GM21737 (cell line): ENCODE measurements at regions not wholly inside any gene's neighbourhood (a gene's known extent, or its start where the extent isn't known, plus 50 kb on each side); places are given as distances from the start of the nearest gene placed in this dataset.

Source experiments
- ATAC-seq: cut with Tn5 transposase; IDR thresholded peaks from one replicate; pipeline ENCODE4 v1.9.1; 2021; ENCODE audit warnings: mild to moderate bottlenecking, moderate library complexity; ENCODE audit not compliant: unreplicated experiment

DNA sequence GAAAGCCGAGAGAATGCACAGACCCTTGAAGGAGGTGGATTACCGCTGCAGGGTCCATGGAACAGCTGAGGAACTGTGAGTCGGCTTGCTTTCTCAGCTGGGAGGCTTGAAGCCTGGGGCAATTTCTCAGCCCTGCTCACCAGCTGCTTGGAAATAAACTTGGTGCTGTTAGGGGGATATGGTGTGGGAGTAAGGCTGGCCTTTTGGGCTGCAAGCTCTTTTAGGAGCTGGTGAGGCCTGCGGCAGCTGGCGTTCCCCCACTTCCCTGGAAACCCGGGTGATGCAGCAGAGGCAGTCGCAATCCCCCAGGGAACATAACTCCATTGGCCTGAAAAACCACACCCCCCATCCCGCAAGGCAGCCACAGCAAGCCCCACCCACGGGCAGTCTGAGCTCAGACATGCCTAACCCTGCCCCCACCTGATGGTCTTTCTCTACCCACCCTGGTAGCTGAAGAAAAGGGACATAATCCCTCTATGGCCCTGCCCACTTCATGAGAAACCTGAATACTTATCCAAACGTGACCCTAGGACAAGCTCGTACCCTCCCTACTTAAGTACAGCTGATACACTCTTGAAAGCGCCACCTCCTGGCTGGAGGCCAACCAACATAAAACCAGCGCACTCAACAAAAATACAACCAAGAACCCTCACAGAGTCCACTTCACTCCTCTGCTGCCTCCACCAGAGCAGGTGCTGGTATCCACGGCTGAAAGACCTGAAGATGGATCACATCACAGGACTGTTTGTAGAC is 1995.8 kb downstream of the NCAM2 start:
- no peak for ATAC-seq

- no peak for ATAC-seq
Measured at GRCh38 chr21:23003951-23004350, 2005.7 kb downstream of the NCAM2 start.

- no peak for ATAC-seq
Measured at GRCh38 chr21:23008601-23009202, 2010.5 kb downstream of the NCAM2 start.

DNA sequence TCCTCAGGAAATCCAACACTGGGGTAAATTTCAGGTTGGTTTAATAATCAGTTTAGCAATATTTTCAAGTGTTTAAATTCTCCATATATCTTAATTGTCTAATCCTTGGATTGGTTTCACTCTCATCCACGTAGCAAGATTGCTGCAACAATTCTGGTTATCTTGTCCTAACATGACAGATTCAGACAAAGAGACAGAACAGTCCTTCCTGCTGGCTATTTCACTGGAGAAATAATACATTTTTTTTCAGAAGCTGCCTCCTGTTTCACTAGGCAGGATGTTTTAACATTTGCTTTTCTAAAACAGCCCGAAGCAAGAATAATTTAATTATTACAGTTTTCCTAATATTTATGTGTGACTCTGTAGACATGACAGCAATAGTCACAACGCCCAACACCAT is 2011.2 kb downstream of the NCAM2 start:
- ATAC-seq = no peak

DNA sequence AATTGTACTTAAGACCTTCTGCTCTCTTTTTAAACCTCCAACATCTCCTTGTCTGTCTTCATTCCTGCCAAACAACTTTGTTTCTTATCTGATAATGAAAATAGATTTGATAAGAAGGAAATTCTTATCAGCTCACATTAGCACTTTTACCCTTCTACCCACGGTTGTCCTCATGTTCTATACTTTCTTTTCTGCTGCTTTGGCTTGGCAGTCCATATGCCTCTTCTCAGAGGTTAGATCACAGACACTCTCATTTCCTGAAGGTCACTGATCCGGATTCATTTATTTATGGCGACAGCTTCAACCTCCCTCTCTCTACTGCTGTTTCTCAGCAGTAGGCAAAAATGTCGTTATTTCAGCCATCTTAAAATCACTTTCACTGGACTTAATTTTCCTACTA is 2015.8 kb downstream of the NCAM2 start:
- ATAC-seq = no peak

DNA sequence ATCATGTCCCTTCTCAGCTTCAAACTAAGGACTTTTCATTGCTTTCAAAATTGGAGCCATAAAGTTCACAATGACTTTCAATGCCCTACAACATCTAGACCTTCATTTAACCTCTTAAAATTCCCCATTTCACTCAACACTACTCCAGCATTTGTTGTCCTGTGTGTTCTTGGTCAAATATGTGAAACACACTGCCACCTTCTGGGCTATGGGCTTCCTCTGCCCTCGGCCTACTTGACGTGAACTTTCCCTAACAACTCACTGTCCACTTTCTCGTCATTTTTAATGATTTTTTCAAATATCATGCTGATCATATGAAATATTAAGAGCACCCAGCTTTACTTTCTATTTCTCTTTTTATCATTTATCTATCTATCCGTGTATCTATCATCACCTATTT is 2018.4 kb downstream of the NCAM2 start:
- ATAC-seq = no peak

GRCh38 chr21:23017989-23018388 is 2019.8 kb downstream of the NCAM2 start:
- ATAC-seq = no peak

GRCh38 chr21:23020969-23021368 is 2022.8 kb downstream of the NCAM2 start:
- no peak for ATAC-seq

GRCh38 chr21:23021481-23021880 is 2023.3 kb downstream of the NCAM2 start:
- ATAC-seq = no peak

DNA sequence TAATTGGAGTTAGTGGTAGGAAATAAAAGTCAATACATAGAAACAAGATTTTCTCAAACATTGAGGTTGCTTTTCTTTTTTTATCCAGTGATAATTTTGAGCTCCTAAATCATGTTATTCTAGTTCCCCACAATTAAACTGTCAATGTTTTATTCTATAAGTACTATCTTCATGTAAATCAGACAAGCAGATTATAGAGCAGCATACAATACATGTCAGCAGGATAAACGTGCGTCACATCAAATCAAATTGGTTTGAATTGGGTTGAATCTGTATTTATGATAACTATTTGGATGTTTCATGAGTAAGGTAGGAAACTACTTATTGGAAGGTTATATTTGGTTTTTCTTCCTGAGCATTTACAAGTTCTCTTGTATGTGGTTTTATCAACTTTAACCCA is 2028.7 kb downstream of the NCAM2 start:
- ATAC-seq = no peak

- no peak for ATAC-seq
Measured at GRCh38 chr21:23039846-23040245, 2041.6 kb downstream of the NCAM2 start.

- ATAC-seq = no peak
Measured at GRCh38 chr21:23045955-23046354, 2047.7 kb downstream of the NCAM2 start.

DNA sequence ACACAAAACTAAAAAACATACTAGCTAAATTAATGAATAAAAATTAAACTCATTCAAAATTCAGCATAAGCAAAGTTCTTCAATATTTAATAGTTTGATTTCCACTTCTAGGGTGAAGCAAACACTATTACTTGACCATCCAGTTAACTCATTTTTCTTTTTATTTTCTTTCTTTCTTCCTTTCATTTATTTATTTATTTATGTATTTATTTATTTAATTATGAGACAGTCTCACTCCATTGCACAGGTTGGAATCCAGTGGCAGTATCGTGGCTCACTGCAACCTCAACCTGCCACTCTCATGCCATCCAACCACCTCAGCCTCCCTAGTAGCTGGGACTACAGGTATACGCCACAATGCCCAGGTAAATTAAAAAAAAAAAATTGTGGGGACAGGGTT is 2069.5 kb downstream of the NCAM2 start:
- ATAC-seq = no peak

- no peak for ATAC-seq
Measured at GRCh38 chr21:23083242-23083641, 2085.0 kb downstream of the NCAM2 start.

GRCh38 chr21:23093259-23093658 is 2095.1 kb downstream of the NCAM2 start:
- no peak for ATAC-seq

DNA sequence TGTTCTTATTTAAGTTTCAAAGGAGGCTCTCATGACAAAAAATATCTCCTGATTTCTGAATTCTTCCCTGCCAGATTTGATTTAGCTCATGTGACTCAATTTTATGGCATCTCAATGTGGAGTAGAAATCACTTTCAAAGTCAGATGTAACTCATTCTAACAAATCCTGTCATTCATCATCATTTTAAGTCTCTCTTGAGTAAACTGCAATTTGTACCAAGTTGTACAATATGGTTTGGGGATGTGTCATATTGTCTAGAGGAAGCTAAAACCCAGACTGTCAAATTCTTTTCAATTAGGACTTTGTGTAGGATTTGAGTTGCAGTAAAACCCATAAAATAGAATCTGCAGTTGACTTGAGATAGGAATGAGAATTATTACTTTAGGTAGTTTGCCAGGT is 2101.0 kb downstream of the NCAM2 start:
- no peak for ATAC-seq

DNA sequence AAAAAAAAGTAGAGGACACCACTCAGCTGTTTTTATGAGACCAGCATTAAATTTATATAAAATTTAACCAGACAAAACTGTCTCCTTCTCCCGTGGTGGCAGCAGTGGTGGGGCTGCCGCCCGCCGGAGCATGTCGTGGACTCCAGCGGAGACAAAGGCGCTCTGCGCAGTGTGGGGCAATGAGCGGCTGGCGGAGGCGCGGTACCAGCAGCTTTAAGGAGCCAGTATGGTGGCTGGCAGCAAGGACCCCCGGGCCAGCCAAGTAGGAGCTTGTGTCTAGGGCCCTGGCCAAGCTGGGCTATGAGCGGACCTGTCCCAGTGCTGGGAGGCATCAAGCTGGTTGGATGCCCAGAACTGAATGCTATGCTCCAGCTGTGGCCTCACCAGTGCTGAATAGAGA is 2102.9 kb downstream of the NCAM2 start:
- ATAC-seq = no peak

DNA sequence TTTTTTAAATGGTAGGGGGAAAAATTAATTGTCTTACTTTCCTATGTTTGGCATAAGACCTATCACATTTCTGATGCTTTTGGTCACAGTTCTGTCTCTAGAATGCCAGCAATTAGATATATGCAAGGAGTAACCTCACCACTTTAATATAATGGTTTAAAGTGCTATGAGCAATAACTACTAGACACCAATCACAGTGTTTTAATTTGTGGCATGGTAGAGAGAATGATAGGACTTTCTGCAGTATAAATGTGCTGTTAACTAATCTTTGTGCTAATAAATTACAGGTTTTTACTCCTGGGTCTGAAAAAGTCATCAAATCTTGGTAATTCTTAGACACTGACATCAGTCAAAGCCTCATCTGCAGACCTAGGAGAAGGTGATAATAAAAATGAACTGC is 2110.3 kb downstream of the NCAM2 start:
- no peak for ATAC-seq

DNA sequence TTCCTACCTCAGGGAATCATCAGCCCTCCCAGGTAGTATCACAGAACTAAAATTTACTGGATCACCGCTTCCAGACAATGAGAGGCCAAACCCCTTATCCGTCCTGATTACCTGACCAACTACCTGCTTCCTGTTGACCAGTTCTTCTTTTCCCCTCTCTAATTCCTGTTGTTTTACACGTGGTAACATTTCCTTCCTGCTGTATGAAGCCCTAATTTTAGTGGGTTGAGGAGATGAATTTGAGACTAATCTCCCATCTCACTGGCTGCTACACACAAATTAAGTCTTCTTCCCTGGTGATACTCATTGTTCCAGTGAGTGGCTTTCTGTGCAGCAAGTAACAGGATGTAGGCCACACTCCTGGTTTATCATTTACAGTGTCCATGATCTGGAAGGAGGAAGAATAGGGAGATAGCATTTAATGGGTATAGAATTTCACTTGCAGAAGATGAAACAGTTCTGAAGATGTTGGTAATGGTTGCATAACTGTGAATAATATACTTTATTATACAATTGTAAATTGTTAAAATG is 2112.9 kb downstream of the NCAM2 start:
- ATAC-seq = no peak

DNA sequence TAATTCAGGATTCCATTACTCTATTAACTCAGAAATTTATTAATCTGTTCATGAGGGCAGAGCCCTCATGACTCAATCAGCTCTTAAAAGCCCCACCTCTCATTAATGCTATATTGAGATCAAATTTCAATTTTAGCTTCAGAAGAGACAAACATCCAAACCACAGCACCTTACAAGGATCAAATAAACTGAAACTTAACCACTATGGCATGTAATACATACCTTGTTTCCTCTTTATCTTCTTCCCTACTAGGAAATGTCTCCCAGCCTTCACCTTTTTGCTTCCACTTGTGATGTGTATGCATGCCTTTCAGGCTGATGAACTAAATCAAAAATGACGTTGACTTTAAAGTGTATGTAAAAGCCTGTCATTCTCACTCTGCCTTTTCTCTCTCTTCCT is 2121.3 kb downstream of the NCAM2 start:
- ATAC-seq = no peak

DNA sequence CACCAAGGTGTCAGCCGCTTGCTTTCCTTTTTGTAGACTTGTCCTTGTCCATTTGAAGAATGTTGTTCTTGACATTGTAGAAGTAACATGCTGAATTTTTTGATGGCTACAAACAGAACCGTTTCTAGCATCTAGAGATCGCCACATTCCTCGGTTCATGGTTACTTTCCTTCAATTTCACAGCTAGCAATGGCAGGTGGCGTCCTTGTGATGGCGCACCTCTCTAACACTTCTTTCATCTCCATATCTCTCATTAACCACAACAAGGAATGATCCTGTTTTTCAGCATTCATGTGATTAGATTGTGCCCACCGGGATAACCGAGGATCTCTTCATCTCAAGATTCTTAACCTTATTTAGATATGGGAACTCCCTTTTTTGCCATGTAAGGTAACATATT is 2129.8 kb downstream of the NCAM2 start:
- no peak for ATAC-seq

GRCh38 chr21:23130308-23130707 is 2132.1 kb downstream of the NCAM2 start:
- no peak for ATAC-seq

GRCh38 chr21:23131177-23131576 is 2133.0 kb downstream of the NCAM2 start:
- ATAC-seq = no peak
